OCI-LY7 (cell line): ENCODE measurements at regions not wholly inside any gene's neighbourhood (a gene's known extent, or its start where the extent isn't known, plus 50 kb on each side); places are given as distances from the start of the nearest gene placed in this dataset.

Experiments
- BruUV-seq: library from RNA; stranded (reverse); fragments of 400-500 nt; replicated peaks from 2 replicates; lab custom pipeline; 2021; lab: Mats Ljungman, UMichigan
- CTCF ChIA-PET: fragments of 300-600 bp; sonication (Branson Sonifier 250); formaldehyde crosslinking; loops from one replicate; lab custom pipeline; 2022; ENCODE audit warnings: antibody characterized with exemption; ENCODE audit not compliant: unreplicated experiment; lab: Charles Lee
- POLR2A ChIA-PET: fragments of 300-600 bp; sonication (Branson Sonifier 250); formaldehyde crosslinking; loops from one replicate; lab custom pipeline; 2022; ENCODE audit warnings: antibody characterized with exemption; lab: Charles Lee
- DNase-seq: peaks from one replicate; pipeline ENCODE4 v3.0.0-alpha.2; 2015; ENCODE audit warnings: low spot score
- H2AFZ ChIP-seq: fragments of 200-600 bp; sonication (generic), shearing (Covaris generic); 2 replicates; pipeline ENCODE4 v1.6.1; 2014; ENCODE audit warnings: mild to moderate bottlenecking, antibody characterized with exemption, low read length, moderate library complexity
- H3K27ac ChIP-seq: fragments of 200-600 bp; sonication (generic); 2 replicates; pipeline ENCODE4 v1.5.1; 2014; ENCODE audit warnings: mixed run types, low read depth, mild to moderate bottlenecking, moderate library complexity, low read length, inconsistent platforms; ENCODE audit not compliant: poor library complexity, severe bottlenecking
- H3K36me3 ChIP-seq: fragments of 200-600 bp; sonication (generic); 2 replicates; pipeline ENCODE4 v1.6.1; 2014; ENCODE audit warnings: mild to moderate bottlenecking, antibody characterized with exemption, low read length, moderate library complexity, mixed read lengths; ENCODE audit not compliant: insufficient read depth
- H3K4me1 ChIP-seq: fragments of 200-600 bp; sonication (generic); 2 replicates; pipeline ENCODE4 v1.5.1; 2014; ENCODE audit warnings: mild to moderate bottlenecking, low read length; ENCODE audit not compliant: insufficient read depth, poor library complexity, severe bottlenecking
- H3K4me2 ChIP-seq: fragments of 200-600 bp; sonication (generic); 2 replicates; pipeline ENCODE4 v1.6.1; 2014; ENCODE audit warnings: mild to moderate bottlenecking, low read length
- H3K4me3 ChIP-seq: fragments of 200-600 bp; sonication (generic); 2 replicates; pipeline ENCODE4 v1.5.1; 2014; ENCODE audit warnings: mild to moderate bottlenecking, low read depth, low read length; ENCODE audit not compliant: poor library complexity, severe bottlenecking
- H3K79me2 ChIP-seq: fragments of 200-600 bp; sonication (generic); 2 replicates; pipeline ENCODE4 v1.6.1; 2016; ENCODE audit warnings: low read depth, mild to moderate bottlenecking, low read length, moderate library complexity, mixed read lengths; ENCODE audit not compliant: insufficient read depth
- H3K9me2 ChIP-seq: fragments of 200-600 bp; sonication (generic); 2 replicates; pipeline ENCODE4 v1.6.1; 2016; ENCODE audit warnings: mild to moderate bottlenecking, low read length, mixed read lengths; ENCODE audit not compliant: insufficient read depth
- H3K9me3 ChIP-seq: fragments of 200-600 bp; sonication (generic); 2 replicates; pipeline ENCODE4 v1.6.1; 2014; ENCODE audit warnings: mild to moderate bottlenecking, mixed run types, low read length, mixed read lengths
- H4K20me1 ChIP-seq: fragments of 200-600 bp; sonication (generic); 2 replicates; pipeline ENCODE4 v1.6.1; 2014; ENCODE audit warnings: mild to moderate bottlenecking, antibody characterized with exemption, low read length, moderate library complexity, mixed read lengths; ENCODE audit not compliant: insufficient read depth
- EZH2phosphoT487 ChIP-seq: fragments of 200-600 bp; sonication (generic); IDR thresholded peaks from 2 replicates; pipeline ENCODE4 v1.6.1; 2018; ENCODE audit warnings: low read depth, borderline replicate concordance, mild to moderate bottlenecking, mixed run types, antibody characterized with exemption, low read length, moderate library complexity, mixed read lengths
- intact Hi-C: fragments of 100-400 bp; cut with micrococcal nuclease; formaldehyde crosslinking; loops from one replicate; pipeline ENCODE4 v1.10.0; 2022; ENCODE audit not compliant: unreplicated experiment
- TF ChIP-seq, protein P1 (sequence below): fragments of 200-600 bp; sonication (generic); conservative IDR thresholded peaks from 2 replicates; pipeline ENCODE4 v1.5.1; 2014; ENCODE audit warnings: mild to moderate bottlenecking, antibody characterized with exemption, low read length, moderate library complexity, mixed read lengths

DNA sequence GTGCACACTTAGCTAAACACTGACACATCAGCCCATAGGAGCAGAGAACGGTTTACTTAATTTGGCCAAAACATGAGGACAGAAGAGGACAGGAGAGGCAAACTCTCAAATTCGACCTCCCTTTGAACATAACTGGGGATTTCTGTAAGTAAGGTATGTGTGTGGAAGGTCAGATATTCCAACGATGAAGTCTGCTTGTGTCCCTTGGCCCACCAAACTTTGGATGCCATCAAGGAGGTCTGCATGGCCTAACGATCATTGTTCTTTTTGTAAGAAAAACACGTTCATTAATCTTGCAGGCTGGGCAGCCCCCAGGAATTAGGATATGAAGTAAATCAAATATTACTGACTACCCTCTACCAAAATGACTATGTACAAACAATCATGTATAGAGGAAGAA lies 908.5 kb upstream of the ATXN7L3B start:
- Histone ChIP-seq H3K4me1 (no peaks in the 10 kb centered on the region), H3K4me2 (no peak overlapping the region), H3K9me2 (no peaks in the 10 kb centered on the region), H3K4me3 (no peak overlapping the region), H3K27ac (no peak overlapping the region), H3K9me3 (no peaks in the 10 kb centered on the region), H4K20me1 (no peaks in the 10 kb centered on the region), H3K36me3 (no peaks in the 10 kb centered on the region), H3K79me2 (no peaks in the 10 kb centered on the region), H2AFZ (no peak overlapping the region)
- CTCF ChIA-PET = no interaction called here
- no TSS peak for BruUV-seq
- intact Hi-C loops = no loop called here
- DNase-seq = no peak
- POLR2A ChIA-PET = no interaction called here
- no peak for TF ChIP-seq EZH2phosphoT487
- TF ChIP-seq, protein P1, sequence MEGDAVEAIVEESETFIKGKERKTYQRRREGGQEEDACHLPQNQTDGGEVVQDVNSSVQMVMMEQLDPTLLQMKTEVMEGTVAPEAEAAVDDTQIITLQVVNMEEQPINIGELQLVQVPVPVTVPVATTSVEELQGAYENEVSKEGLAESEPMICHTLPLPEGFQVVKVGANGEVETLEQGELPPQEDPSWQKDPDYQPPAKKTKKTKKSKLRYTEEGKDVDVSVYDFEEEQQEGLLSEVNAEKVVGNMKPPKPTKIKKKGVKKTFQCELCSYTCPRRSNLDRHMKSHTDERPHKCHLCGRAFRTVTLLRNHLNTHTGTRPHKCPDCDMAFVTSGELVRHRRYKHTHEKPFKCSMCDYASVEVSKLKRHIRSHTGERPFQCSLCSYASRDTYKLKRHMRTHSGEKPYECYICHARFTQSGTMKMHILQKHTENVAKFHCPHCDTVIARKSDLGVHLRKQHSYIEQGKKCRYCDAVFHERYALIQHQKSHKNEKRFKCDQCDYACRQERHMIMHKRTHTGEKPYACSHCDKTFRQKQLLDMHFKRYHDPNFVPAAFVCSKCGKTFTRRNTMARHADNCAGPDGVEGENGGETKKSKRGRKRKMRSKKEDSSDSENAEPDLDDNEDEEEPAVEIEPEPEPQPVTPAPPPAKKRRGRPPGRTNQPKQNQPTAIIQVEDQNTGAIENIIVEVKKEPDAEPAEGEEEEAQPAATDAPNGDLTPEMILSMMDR = no peak

DNA sequence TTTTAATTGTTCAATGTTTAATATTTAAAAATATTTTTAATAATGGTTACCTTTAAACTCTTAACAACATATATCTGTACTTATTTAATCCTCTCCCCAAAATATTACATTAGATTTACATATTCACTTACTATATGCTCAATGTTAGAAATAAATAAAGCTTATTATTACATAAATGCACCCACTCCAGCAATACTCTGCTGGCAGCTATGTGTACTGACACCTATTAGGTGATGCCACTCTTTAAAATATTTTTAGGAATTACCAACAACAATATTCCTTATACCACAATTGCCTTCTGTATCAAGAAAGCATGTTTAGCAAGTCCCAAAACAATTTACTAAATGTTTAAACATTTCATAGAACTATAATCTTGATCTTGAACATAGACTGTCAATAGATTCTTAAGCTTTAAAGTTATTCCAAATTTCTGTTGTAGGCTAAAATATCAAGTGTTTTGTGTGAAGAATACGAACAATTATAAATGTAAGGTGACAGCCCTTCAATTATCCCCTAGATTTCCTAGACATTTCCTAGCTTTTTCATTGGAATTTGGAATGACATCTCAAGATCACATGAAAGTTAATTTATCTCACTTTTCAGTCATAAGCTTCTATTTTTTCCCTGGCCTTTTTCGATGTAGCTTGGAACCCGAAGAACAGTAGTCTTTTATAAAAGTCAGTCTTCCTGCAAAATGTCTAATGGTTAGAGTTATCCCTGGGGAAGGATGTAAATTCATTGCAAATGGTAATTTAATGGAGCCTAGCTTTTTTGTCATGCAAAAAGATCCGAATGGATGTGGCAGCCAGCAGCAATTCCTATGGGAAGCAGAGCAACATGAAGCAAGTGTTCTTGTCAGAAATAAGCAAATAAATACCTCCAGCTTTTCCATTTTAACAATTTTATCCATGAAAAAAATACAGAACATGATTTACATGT lies 907.5 kb upstream of the ATXN7L3B start:
- intact Hi-C loops = no loop called here
- POLR2A ChIA-PET = no interaction called here
- Histone ChIP-seq H3K27ac (no peak overlapping the region), H4K20me1 (no peaks in the 10 kb centered on the region), H2AFZ (no peak overlapping the region), H3K4me1 (no peaks in the 10 kb centered on the region), H3K4me3 (no peak overlapping the region), H3K9me2 (no peaks in the 10 kb centered on the region), H3K9me3 (no peaks in the 10 kb centered on the region), H3K36me3 (no peaks in the 10 kb centered on the region), H3K4me2 (no peak overlapping the region), H3K79me2 (no peaks in the 10 kb centered on the region)
- no peak for DNase-seq
- CTCF ChIA-PET = no interaction called here
- TF ChIP-seq, protein P1 = no peak
- TF ChIP-seq EZH2phosphoT487 = no peak
- no TSS peak for BruUV-seq

DNA sequence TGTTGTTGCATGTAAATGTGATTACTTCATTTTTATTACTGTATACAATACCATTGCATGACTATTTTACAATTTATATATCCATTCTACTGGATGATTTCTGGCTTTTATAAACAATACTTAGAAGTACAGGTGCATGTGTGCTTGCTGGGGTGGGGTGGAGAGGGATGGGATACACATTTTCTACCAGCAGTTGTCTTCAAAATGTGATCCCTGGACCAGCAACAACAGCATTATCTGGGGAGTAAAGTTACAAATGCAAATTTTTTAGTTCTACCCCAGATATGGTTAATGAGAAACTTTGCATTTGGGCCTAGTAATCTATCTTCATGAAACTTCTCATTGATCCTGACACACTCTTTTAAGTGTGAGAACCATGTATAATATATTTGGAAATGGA lies 905.4 kb upstream of the ATXN7L3B start:
- CTCF ChIA-PET = no interaction called here
- Histone ChIP-seq H3K79me2 (no peaks in the 10 kb centered on the region), H4K20me1 (no peaks in the 10 kb centered on the region), H3K9me3 (no peaks in the 10 kb centered on the region), H3K4me3 (no peak overlapping the region), H3K27ac (no peak overlapping the region), H3K4me2 (no peak overlapping the region), H2AFZ (no peak overlapping the region), H3K4me1 (no peaks in the 10 kb centered on the region), H3K36me3 (no peaks in the 10 kb centered on the region), H3K9me2 (no peaks in the 10 kb centered on the region)
- POLR2A ChIA-PET = no interaction called here
- no peak for DNase-seq
- intact Hi-C loops = no loop called here
- TF ChIP-seq EZH2phosphoT487 = no peak
- TF ChIP-seq, protein P1 = no peak
- BruUV-seq = no TSS peak
